Smooth muscle cell (in vitro differentiated cells): ENCODE measurements at regions not wholly inside any gene's neighbourhood (a gene's known extent, or its start where the extent isn't known, plus 50 kb on each side); places are given as distances from the start of the nearest gene placed in this dataset.

Experiments used
- DNase-seq: peaks from one replicate; lab custom pipeline; 2025; ENCODE audit not compliant: unreplicated experiment; lab: John Stamatoyannopoulos, UW
- H2AFZ ChIP-seq: fragments of 200-600 bp; sonication (generic); 2 replicates; pipeline ENCODE4 v1.6.0; 2016; ENCODE audit warnings: antibody characterized with exemption, low read depth, mild to moderate bottlenecking
- H3F3A ChIP-seq: fragments of 200-600 bp; sonication (generic); 2 replicates; pipeline ENCODE4 v1.6.0; 2017; ENCODE audit warnings: antibody characterized with exemption, low read depth
- H3K27ac ChIP-seq: fragments of 200-600 bp; sonication (generic); 2 replicates; pipeline ENCODE4 v1.5.1; 2016; ENCODE audit warnings: low read depth, mild to moderate bottlenecking
- H3K27me3 ChIP-seq: fragments of 200-600 bp; sonication (generic); 2 replicates; pipeline ENCODE4 v1.6.1; 2016; ENCODE audit warnings: low read depth, mild to moderate bottlenecking
- H3K36me3 ChIP-seq: fragments of 200-600 bp; sonication (generic); 2 replicates; pipeline ENCODE4 v1.5.1; 2016; ENCODE audit warnings: low read depth
- H3K4me1 ChIP-seq: fragments of 200-600 bp; sonication (generic); 2 replicates; pipeline ENCODE4 v1.5.1; 2016; ENCODE audit warnings: low read depth
- H3K4me2 ChIP-seq: fragments of 200-600 bp; sonication (generic); 2 replicates; pipeline ENCODE4 v1.6.0; 2016; ENCODE audit warnings: mild to moderate bottlenecking
- H3K4me3 ChIP-seq: fragments of 200-600 bp; sonication (generic); 2 replicates; pipeline ENCODE4 v1.5.1; 2016; ENCODE audit warnings: mild to moderate bottlenecking
- H3K79me2 ChIP-seq: fragments of 200-600 bp; sonication (generic); 2 replicates; pipeline ENCODE4 v1.6.0; 2016; ENCODE audit warnings: low read depth, mild to moderate bottlenecking
- H3K9ac ChIP-seq: fragments of 200-600 bp; sonication (generic); 2 replicates; pipeline ENCODE4 v1.6.0; 2016; ENCODE audit warnings: low read depth
- H3K9me3 ChIP-seq: fragments of 200-600 bp; sonication (generic); replicated peaks from 2 replicates; pipeline ENCODE4 v1.5.1; 2016; ENCODE audit warnings: low read depth
- H4K20me1 ChIP-seq: fragments of 200-600 bp; sonication (generic); 2 replicates; pipeline ENCODE4 v1.6.0; 2016; ENCODE audit warnings: low read depth
- CTCF ChIP-seq: fragments of 200-600 bp; sonication (generic); IDR thresholded peaks from 2 replicates; pipeline ENCODE4 v1.5.1; 2017; ENCODE audit warnings: borderline replicate concordance, mild to moderate bottlenecking, antibody characterized with exemption; ENCODE audit not compliant: insufficient read depth, poor library complexity, severe bottlenecking
- WGBS: methylation state at CpG from one replicate; pipeline ENCODE4 v1.1.7; 2016; ENCODE audit warnings: low lambda C conversion rate; 5-methylcytosine and 5-hydroxymethylcytosine counted together

DNA sequence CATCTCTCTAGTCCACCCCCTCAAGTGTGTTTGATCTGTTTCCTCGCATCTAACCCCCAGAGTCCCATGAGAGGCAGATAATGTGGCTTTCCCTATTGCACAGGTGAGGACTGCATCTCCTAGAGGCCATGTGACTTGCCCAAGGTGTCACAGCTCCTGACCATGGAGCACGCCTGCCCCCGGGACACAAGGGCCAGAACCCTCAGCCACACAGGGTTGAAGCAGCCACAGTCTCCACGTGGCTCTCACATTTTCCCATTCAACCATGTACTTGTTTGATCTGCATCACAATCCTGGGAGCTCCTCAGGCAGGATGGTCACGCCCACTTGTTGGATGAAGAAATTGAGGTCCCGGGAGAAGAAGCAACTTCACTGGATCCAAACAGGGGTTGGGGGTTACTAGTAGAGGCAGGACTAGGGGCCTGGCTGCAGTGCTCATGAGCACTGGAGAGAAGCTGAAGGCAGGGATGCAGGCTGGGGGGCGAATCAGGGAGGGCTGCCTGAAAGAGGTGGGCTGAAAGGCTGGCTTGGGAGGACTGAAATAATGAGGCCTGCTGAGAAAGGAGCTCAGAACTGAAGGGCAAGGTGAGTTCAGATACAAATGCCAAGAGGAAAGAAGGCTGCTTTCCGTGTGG, 207.9 kb downstream of the PTPRU start:
- DNase-seq, result no peak
- H3K4me1 ChIP-seq, result no peaks in the 10 kb centered on the region
- no peaks in the 10 kb centered on the region for H3K79me2 ChIP-seq
- no peak for TF ChIP-seq CTCF
- H3K4me3 ChIP-seq, result no peak overlapping the region
- no peaks in the 10 kb centered on the region for H3K9me3 ChIP-seq
- peaks cover 26% of the 10 kb centered on the region for H3K27me3 ChIP-seq
- no peak overlapping the region for H3K4me2 ChIP-seq
- no peaks in the 10 kb centered on the region for H4K20me1 ChIP-seq
- no peaks in the 10 kb centered on the region for H3F3A ChIP-seq
- no peak overlapping the region for H3K9ac ChIP-seq
- no peak overlapping the region for H2AFZ ChIP-seq
- no peaks in the 10 kb centered on the region for H3K36me3 ChIP-seq
- no peak overlapping the region for H3K27ac ChIP-seq
- WGBS, result 81% methylated on average over 8 of the region's 8 CpGs

GRCh38 chr1:29441916-29442668, 205.8 kb downstream of the PTPRU start:
- Histone ChIP-seq H2AFZ (no peak overlapping the region), H3K36me3 (no peaks in the 10 kb centered on the region), H3K4me1 (no peaks in the 10 kb centered on the region), H4K20me1 (no peaks in the 10 kb centered on the region), H3K79me2 (no peaks in the 10 kb centered on the region), H3K4me3 (no peak overlapping the region), H3F3A (no peaks in the 10 kb centered on the region), H3K27ac (no peak overlapping the region), H3K4me2 (no peak overlapping the region), H3K27me3 (peaks cover 26% of the 10 kb centered on the region), H3K9me3 (no peaks in the 10 kb centered on the region), H3K9ac (no peak overlapping the region)
- 83% methylated on average over 10 of the region's 10 CpGs for WGBS
- no peak for DNase-seq
- TF ChIP-seq CTCF, result no peak

DNA sequence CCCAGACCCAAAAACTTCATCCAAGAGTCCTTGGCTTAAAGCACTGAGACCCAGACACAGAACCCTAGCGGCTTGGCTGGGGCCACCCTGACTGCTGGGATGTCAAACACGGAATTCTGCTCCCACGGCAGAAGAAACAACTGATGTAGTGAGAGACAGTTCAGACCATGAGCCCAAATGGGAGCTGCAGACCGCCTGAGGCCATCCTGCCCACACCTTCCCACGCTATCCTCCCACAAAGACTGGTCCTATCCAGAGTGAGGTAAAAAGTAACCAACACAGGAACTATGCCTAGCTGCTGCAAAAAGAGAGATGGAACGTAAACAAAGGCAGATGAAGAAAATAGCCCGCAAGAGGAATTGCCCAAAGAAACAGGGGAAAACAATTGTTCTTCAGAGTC, 203.3 kb downstream of the PTPRU start:
- 83% methylated on average over 7 of the region's 7 CpGs for WGBS
- Histone ChIP-seq H3K27ac (no peak overlapping the region), H3K9ac (no peak overlapping the region), H3K4me1 (no peaks in the 10 kb centered on the region), H3K9me3 (no peaks in the 10 kb centered on the region), H3K79me2 (no peaks in the 10 kb centered on the region), H3K4me3 (no peak overlapping the region), H3F3A (no peaks in the 10 kb centered on the region), H3K4me2 (no peak overlapping the region), H4K20me1 (no peaks in the 10 kb centered on the region), H3K36me3 (no peaks in the 10 kb centered on the region), H2AFZ (no peak overlapping the region), H3K27me3 (peaks cover 32% of the 10 kb centered on the region)
- no peak for TF ChIP-seq CTCF
- no peak for DNase-seq
